SJSA1 (cell line): ENCODE measurements at regions not wholly inside any gene's neighbourhood (a gene's known extent, or its start where the extent isn't known, plus 50 kb on each side); places are given as distances from the start of the nearest gene placed in this dataset.
"Not testable (repeated sequence)": the region's sequence is repeated elsewhere in the genome, so short reads cannot be mapped to it uniquely, and the experiment has no call there.

Experiments used
- DNase-seq, 2 experiments: peaks; one replicate each; pipeline ENCODE4 v3.0.0-alpha.2; 2015 to 2020; ENCODE audit warnings: low spot score in 2 of 2, low read depth in 1 of 2
- H3K27ac ChIP-seq: fragments of 250-450 bp; sonication (Bioruptor Pico); 2 replicates; pipeline ENCODE4 v1.5.1; 2020; ENCODE audit warnings: mild to moderate bottlenecking, moderate library complexity
- H3K27me3 ChIP-seq: fragments of 250-450 bp; sonication (Bioruptor Pico); replicated peaks from 2 replicates; pipeline ENCODE4 v1.5.1; 2020; ENCODE audit warnings: mild to moderate bottlenecking, moderate library complexity
- H3K36me3 ChIP-seq: fragments of 250-450 bp; sonication (Bioruptor Pico); 2 replicates; pipeline ENCODE4 v1.5.1; 2020; ENCODE audit warnings: mild to moderate bottlenecking
- H3K4me1 ChIP-seq: fragments of 250-450 bp; sonication (Bioruptor Pico); replicated peaks from 2 replicates; pipeline ENCODE4 v1.6.1; 2021; ENCODE audit warnings: mild to moderate bottlenecking
- H3K4me3 ChIP-seq: fragments of 250-450 bp; sonication (Bioruptor Pico); 2 replicates; pipeline ENCODE4 v1.5.1; 2020; ENCODE audit warnings: mild to moderate bottlenecking
- H3K9me3 ChIP-seq: fragments of 250-450 bp; sonication (Bioruptor Pico); replicated peaks from 2 replicates; pipeline ENCODE4 v1.5.1; 2020; ENCODE audit warnings: mild to moderate bottlenecking

- Histone ChIP-seq H3K9me3 (no peaks in the 10 kb centered on the region), H3K4me3 (no peak overlapping the region), H3K27ac (no peak overlapping the region), H3K36me3 (no peaks in the 10 kb centered on the region), H3K27me3 (no peaks in the 10 kb centered on the region), H3K4me1 (no peaks in the 10 kb centered on the region)
- DNase-seq, result no peak
These were observed 73.2 kb downstream of the ZIC4 start for GRCh38 chr3:147333098-147333497.

GRCh38 chr3:147328711-147329110 is 77.6 kb downstream of the ZIC4 start:
- Histone ChIP-seq H3K9me3 (no peaks in the 10 kb centered on the region), H3K27ac (no peak overlapping the region), H3K36me3 (no peaks in the 10 kb centered on the region), H3K4me3 (no peak overlapping the region), H3K27me3 (no peaks in the 10 kb centered on the region), H3K4me1 (no peaks in the 10 kb centered on the region)
- DNase-seq, result no peak

GRCh38 chr3:147324356-147324755 is 82.0 kb downstream of the ZIC4 start:
- H3K27me3 ChIP-seq, result no peaks in the 10 kb centered on the region
- no peak overlapping the region for H3K27ac ChIP-seq
- no peaks in the 10 kb centered on the region for H3K9me3 ChIP-seq
- no peaks in the 10 kb centered on the region for H3K36me3 ChIP-seq
- H3K4me1 ChIP-seq, result no peaks in the 10 kb centered on the region
- DNase-seq, result no peak
- H3K4me3 ChIP-seq, result no peak overlapping the region

GRCh38 chr3:147318900-147319299 is 87.4 kb downstream of the ZIC4 start:
- no peaks in the 10 kb centered on the region for H3K9me3 ChIP-seq
- H3K4me3 ChIP-seq, result no peak overlapping the region
- H3K27ac ChIP-seq, result no peak overlapping the region
- H3K36me3 ChIP-seq, result no peaks in the 10 kb centered on the region
- no peak for DNase-seq
- H3K27me3 ChIP-seq, result no peaks in the 10 kb centered on the region
- H3K4me1 ChIP-seq, result no peaks in the 10 kb centered on the region

GRCh38 chr3:147317080-147317479 is 89.3 kb downstream of the ZIC4 start:
- not testable (repeated sequence) for H3K4me1 ChIP-seq, H3K9me3 ChIP-seq, H3K27me3 ChIP-seq, H3K36me3 ChIP-seq, H3K4me3 ChIP-seq, H3K27ac ChIP-seq
- peak in 1 of 2 experiments; percentile 41 for DNase-seq

GRCh38 chr3:147313513-147313912 is 92.8 kb downstream of the ZIC4 start:
- DNase-seq, result no peak

GRCh38 chr3:147312786-147313280 is 93.5 kb downstream of the ZIC4 start:
- H3K9me3 ChIP-seq, result no peaks in the 10 kb centered on the region
- H3K27ac ChIP-seq, result no peak overlapping the region
- DNase-seq, result no peak
- H3K27me3 ChIP-seq, result no peaks in the 10 kb centered on the region
- no peak overlapping the region for H3K4me3 ChIP-seq
- no peaks in the 10 kb centered on the region for H3K36me3 ChIP-seq
- no peaks in the 10 kb centered on the region for H3K4me1 ChIP-seq

More at GRCh38 chr3:147313513-147313912, 92.8 kb downstream of the ZIC4 start:
- no peaks in the 10 kb centered on the region for H3K9me3 ChIP-seq
- no peak overlapping the region for H3K27ac ChIP-seq
- H3K4me1 ChIP-seq, result no peaks in the 10 kb centered on the region
- no peaks in the 10 kb centered on the region for H3K27me3 ChIP-seq
- H3K36me3 ChIP-seq, result no peaks in the 10 kb centered on the region
- H3K4me3 ChIP-seq, result no peak overlapping the region

- no peaks in the 10 kb centered on the region for H3K27me3 ChIP-seq
- no peak overlapping the region for H3K27ac ChIP-seq
- DNase-seq, result no peak
- H3K4me3 ChIP-seq, result no peak overlapping the region
- no peaks in the 10 kb centered on the region for H3K9me3 ChIP-seq
- H3K36me3 ChIP-seq, result no peaks in the 10 kb centered on the region
- H3K4me1 ChIP-seq, result no peaks in the 10 kb centered on the region
These were observed 94.6 kb downstream of the ZIC4 start for GRCh38 chr3:147311716-147312115.

- H3K4me1 ChIP-seq, result no peaks in the 10 kb centered on the region
- H3K36me3 ChIP-seq, result no peaks in the 10 kb centered on the region
- DNase-seq, result no peak
- no peaks in the 10 kb centered on the region for H3K9me3 ChIP-seq
- no peak overlapping the region for H3K4me3 ChIP-seq
- H3K27ac ChIP-seq, result no peak overlapping the region
- no peaks in the 10 kb centered on the region for H3K27me3 ChIP-seq
These were observed 100.7 kb downstream of the ZIC4 start for GRCh38 chr3:147305533-147306250.

GRCh38 chr3:147304756-147305155 is 101.6 kb downstream of the ZIC4 start:
- Histone ChIP-seq H3K4me3 (no peak overlapping the region), H3K4me1 (no peaks in the 10 kb centered on the region), H3K27me3 (no peaks in the 10 kb centered on the region), H3K27ac (no peak overlapping the region), H3K36me3 (no peaks in the 10 kb centered on the region), H3K9me3 (no peaks in the 10 kb centered on the region)
- no peak for DNase-seq

GRCh38 chr3:147301781-147302180 is 104.6 kb downstream of the ZIC4 start:
- Histone ChIP-seq H3K9me3 (no peaks in the 10 kb centered on the region), H3K36me3 (no peaks in the 10 kb centered on the region), H3K4me3 (no peak overlapping the region), H3K4me1 (peaks cover 16% of the 10 kb centered on the region), H3K27me3 (no peaks in the 10 kb centered on the region), H3K27ac (no peak overlapping the region)
- DNase-seq, result no peak

- Histone ChIP-seq H3K4me3 (no peak overlapping the region), H3K4me1 (peaks cover 16% of the 10 kb centered on the region), H3K9me3 (no peaks in the 10 kb centered on the region), H3K36me3 (no peaks in the 10 kb centered on the region), H3K27ac (peak overlapping the region; percentile 63), H3K27me3 (no peaks in the 10 kb centered on the region)
- no peak for DNase-seq
These were observed 106.7 kb downstream of the ZIC4 start for GRCh38 chr3:147299656-147300055.

GRCh38 chr3:147298511-147298982 is 107.8 kb downstream of the ZIC4 start:
- DNase-seq, result peak; percentile 53 to 77
- peak overlapping the region; percentile 63 for H3K27ac ChIP-seq

GRCh38 chr3:147297761-147298350 is 108.5 kb downstream of the ZIC4 start:
- H3K27me3 ChIP-seq, result no peaks in the 10 kb centered on the region
- H3K4me3 ChIP-seq, result no peak overlapping the region
- H3K27ac ChIP-seq, result peak overlapping the region; percentile 63
- DNase-seq, result no peak
- H3K36me3 ChIP-seq, result no peaks in the 10 kb centered on the region
- no peaks in the 10 kb centered on the region for H3K9me3 ChIP-seq
- H3K4me1 ChIP-seq, result peaks cover 16% of the 10 kb centered on the region

More at GRCh38 chr3:147298511-147298982, 107.8 kb downstream of the ZIC4 start:
- H3K4me3 ChIP-seq, result no peak overlapping the region
- H3K27me3 ChIP-seq, result no peaks in the 10 kb centered on the region
- peaks cover 16% of the 10 kb centered on the region for H3K4me1 ChIP-seq
- H3K36me3 ChIP-seq, result no peaks in the 10 kb centered on the region
- H3K9me3 ChIP-seq, result no peaks in the 10 kb centered on the region
